HAP-1 (cell line): ENCODE measurements at regions not wholly inside any gene's neighbourhood (a gene's known extent, or its start where the extent isn't known, plus 50 kb on each side); places are given as distances from the start of the nearest gene placed in this dataset.

Experiments used
- DNase-seq, 2 experiments: peaks; one replicate each; pipeline ENCODE4 v3.0.0-alpha.2; 2016 to 2020; ENCODE audit warnings: low spot score in 2 of 2
- H3K27me3 ChIP-seq: fragments of 250-450 bp; sonication (Bioruptor Pico); 2 replicates; pipeline ENCODE4 v1.5.1; 2020; ENCODE audit warnings: low read depth, mild to moderate bottlenecking, moderate library complexity
- H3K36me3 ChIP-seq: fragments of 250-450 bp; sonication (Bioruptor Pico); replicated peaks from 2 replicates; pipeline ENCODE4 v1.5.1; 2020; ENCODE audit warnings: mild to moderate bottlenecking
- H3K4me1 ChIP-seq: fragments of 250-450 bp; sonication (Bioruptor Pico); 2 replicates; pipeline ENCODE4 v1.5.1; 2020; ENCODE audit warnings: mild to moderate bottlenecking
- H3K4me3 ChIP-seq: fragments of 250-450 bp; sonication (Bioruptor Pico); 2 replicates; pipeline ENCODE4 v1.5.1; 2020; ENCODE audit warnings: mild to moderate bottlenecking, moderate library complexity
- H3K9me3 ChIP-seq: fragments of 250-450 bp; sonication (Bioruptor Pico); 2 replicates; pipeline ENCODE4 v1.5.1; 2020; ENCODE audit warnings: mild to moderate bottlenecking, moderate library complexity
- in situ Hi-C: fragments of 300-500 bp; cut with MboI; formaldehyde crosslinking; loops from 3 replicates; pipeline ENCODE4 v1.14.3; 2020; ENCODE audit warnings: low sequenced_read_pairs, inconsistent platforms, mixed read lengths

GRCh38 chr2:139386401-139386800 is 606.2 kb upstream of the NXPH2 start:
- Histone ChIP-seq H3K27me3 (no peaks in the 10 kb centered on the region), H3K9me3 (no peaks in the 10 kb centered on the region), H3K36me3 (no peaks in the 10 kb centered on the region), H3K4me1 (peaks cover 6% of the 10 kb centered on the region), H3K4me3 (no peak overlapping the region)
- in situ Hi-C loops = no loop called here
- no peak for DNase-seq

- no peak for DNase-seq
- no peaks in the 10 kb centered on the region for H3K36me3 ChIP-seq
- no peaks in the 10 kb centered on the region for H3K27me3 ChIP-seq
- in situ Hi-C loops = no loop called here
- H3K9me3 ChIP-seq = no peaks in the 10 kb centered on the region
- peaks cover 6% of the 10 kb centered on the region for H3K4me1 ChIP-seq
- no peak overlapping the region for H3K4me3 ChIP-seq
Observed at GRCh38 chr2:139383532-139383931, 603.3 kb upstream of the NXPH2 start.

DNA sequence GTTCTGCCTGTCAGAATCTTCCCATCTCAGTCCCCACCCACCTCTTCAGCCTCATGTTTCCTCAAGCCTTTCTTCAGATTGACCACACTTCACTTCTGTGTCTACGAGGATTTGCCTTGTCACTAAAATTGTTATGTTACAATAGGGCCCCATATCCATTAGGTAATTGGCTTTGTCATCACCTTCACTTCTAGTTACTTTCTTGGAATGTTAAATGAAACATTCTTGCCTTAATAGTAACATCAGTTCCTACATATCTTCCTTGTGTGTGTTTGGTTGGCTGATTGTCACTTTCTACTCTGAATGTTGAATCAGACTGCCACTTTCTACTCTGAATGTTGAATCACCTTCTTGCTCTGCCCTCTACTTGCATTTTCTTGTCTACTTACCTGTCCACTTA is 599.9 kb upstream of the NXPH2 start:
- Histone ChIP-seq H3K27me3 (no peaks in the 10 kb centered on the region), H3K36me3 (no peaks in the 10 kb centered on the region), H3K9me3 (no peaks in the 10 kb centered on the region), H3K4me3 (no peak overlapping the region), H3K4me1 (peaks cover 6% of the 10 kb centered on the region)
- in situ Hi-C loops = no loop called here
- no peak for DNase-seq

- in situ Hi-C loops = no loop called here
- Histone ChIP-seq H3K9me3 (no peaks in the 10 kb centered on the region), H3K4me3 (no peak overlapping the region), H3K4me1 (peaks cover under 1% of the 10 kb centered on the region), H3K27me3 (no peaks in the 10 kb centered on the region), H3K36me3 (no peaks in the 10 kb centered on the region)
- no peak for DNase-seq
Observed at GRCh38 chr2:139378373-139378772, 598.2 kb upstream of the NXPH2 start.

GRCh38 chr2:139374296-139374850 is 594.2 kb upstream of the NXPH2 start:
- no peak for DNase-seq
- no peaks in the 10 kb centered on the region for H3K36me3 ChIP-seq
- in situ Hi-C loops = no loop called here
- H3K27me3 ChIP-seq = no peaks in the 10 kb centered on the region
- H3K4me1 ChIP-seq = no peaks in the 10 kb centered on the region
- no peaks in the 10 kb centered on the region for H3K9me3 ChIP-seq
- H3K4me3 ChIP-seq = no peak overlapping the region

GRCh38 chr2:139369423-139370409 is 589.5 kb upstream of the NXPH2 start:
- Histone ChIP-seq H3K9me3 (no peaks in the 10 kb centered on the region), H3K36me3 (no peaks in the 10 kb centered on the region), H3K4me3 (no peak overlapping the region), H3K27me3 (no peaks in the 10 kb centered on the region), H3K4me1 (peaks cover 3% of the 10 kb centered on the region; the same call in 1 of the 2 replicates)
- no peak for DNase-seq
- in situ Hi-C loops = no loop called here

- Histone ChIP-seq H3K9me3 (no peaks in the 10 kb centered on the region), H3K36me3 (no peaks in the 10 kb centered on the region), H3K4me3 (no peak overlapping the region), H3K27me3 (no peaks in the 10 kb centered on the region; the same call in 1 of the 2 replicates), H3K4me1 (peaks cover 3% of the 10 kb centered on the region; the same call in 1 of the 2 replicates)
- DNase-seq = no peak
- in situ Hi-C loops = no loop called here
Observed at GRCh38 chr2:139367416-139367815, 587.2 kb upstream of the NXPH2 start.

DNA sequence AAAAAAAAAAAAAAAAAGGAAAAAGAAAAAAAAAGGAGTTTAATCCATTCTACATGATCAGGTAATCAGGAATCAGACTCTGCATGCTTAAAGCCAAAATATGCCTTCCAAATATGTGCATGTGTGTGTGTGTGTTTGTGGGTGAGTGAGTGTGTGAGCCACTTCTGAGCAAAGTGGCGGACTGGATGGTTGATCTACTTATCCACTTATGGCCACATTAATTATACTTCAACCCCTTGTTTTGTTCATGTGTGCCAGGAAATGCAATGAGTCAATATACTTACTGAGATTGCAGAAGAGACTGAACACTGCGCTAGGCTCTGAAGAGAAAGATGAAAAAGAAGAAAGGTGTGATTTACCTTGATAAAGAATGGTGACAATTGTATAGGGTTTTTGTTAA is 586.5 kb upstream of the NXPH2 start:
- Histone ChIP-seq H3K4me1 (peaks cover 3% of the 10 kb centered on the region; the same call in 1 of the 2 replicates), H3K4me3 (no peak overlapping the region), H3K9me3 (no peaks in the 10 kb centered on the region), H3K36me3 (no peaks in the 10 kb centered on the region), H3K27me3 (no peaks in the 10 kb centered on the region; the same call in 1 of the 2 replicates)
- in situ Hi-C loops = no loop called here
- DNase-seq = no peak

DNA sequence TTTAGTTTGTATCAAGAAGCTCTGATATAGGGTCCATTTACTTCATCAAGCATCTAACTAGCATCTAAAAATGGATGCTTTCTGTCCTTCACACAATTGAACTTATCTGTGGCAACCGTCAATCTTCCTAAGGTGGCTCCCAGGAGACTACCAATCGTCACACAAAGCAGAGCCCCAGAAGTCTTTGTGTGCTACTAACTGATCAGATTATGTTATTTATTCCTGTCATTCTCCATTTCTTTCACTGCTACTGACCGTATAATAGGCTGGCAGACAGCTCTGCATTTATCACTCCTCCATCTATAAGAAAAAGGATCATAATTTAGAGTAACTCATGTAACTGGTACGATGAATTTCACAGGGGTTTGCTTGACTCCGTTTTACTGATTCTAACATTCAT is 585.0 kb upstream of the NXPH2 start:
- Histone ChIP-seq H3K9me3 (no peaks in the 10 kb centered on the region), H3K4me1 (peaks cover 3% of the 10 kb centered on the region; the same call in 1 of the 2 replicates), H3K36me3 (no peaks in the 10 kb centered on the region), H3K27me3 (no peaks in the 10 kb centered on the region; the same call in 1 of the 2 replicates), H3K4me3 (no peak overlapping the region)
- DNase-seq = no peak
- in situ Hi-C loops = no loop called here

GRCh38 chr2:139360654-139361053 is 580.5 kb upstream of the NXPH2 start:
- Histone ChIP-seq H3K9me3 (no peaks in the 10 kb centered on the region), H3K4me1 (peaks cover 3% of the 10 kb centered on the region; the same call in 1 of the 2 replicates), H3K36me3 (no peaks in the 10 kb centered on the region), H3K4me3 (no peak overlapping the region), H3K27me3 (no peaks in the 10 kb centered on the region; the same call in 1 of the 2 replicates)
- in situ Hi-C loops = no loop called here
- no peak for DNase-seq

GRCh38 chr2:139359818-139360217 is 579.6 kb upstream of the NXPH2 start:
- no peaks in the 10 kb centered on the region for H3K9me3 ChIP-seq
- no peaks in the 10 kb centered on the region; the same call in 1 of the 2 replicates for H3K27me3 ChIP-seq
- in situ Hi-C loops = no loop called here
- no peaks in the 10 kb centered on the region for H3K36me3 ChIP-seq
- no peak overlapping the region for H3K4me3 ChIP-seq
- no peak for DNase-seq
- H3K4me1 ChIP-seq = no peaks in the 10 kb centered on the region

DNA sequence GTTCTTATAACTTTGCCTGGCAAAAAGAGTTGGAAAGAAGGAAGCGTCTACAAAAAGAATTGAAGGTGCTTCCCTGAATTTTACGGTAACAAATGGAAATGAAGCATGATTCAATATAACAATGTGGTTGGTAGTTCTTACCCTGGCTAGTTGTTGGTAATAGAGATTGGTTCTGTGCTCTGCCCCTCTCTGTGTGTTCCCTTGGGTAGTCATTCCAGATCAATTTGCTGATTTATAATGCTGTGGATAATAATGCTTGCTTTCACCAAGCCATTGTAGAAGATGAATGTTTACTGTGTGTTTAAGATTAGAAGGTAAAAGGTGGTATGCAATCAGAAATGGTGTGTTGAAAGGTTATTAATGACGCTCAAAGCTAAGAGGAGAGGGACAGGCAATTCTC is 577.8 kb upstream of the NXPH2 start:
- in situ Hi-C loops = no loop called here
- Histone ChIP-seq H3K27me3 (no peaks in the 10 kb centered on the region), H3K4me3 (no peak overlapping the region), H3K9me3 (no peaks in the 10 kb centered on the region), H3K36me3 (no peaks in the 10 kb centered on the region), H3K4me1 (no peaks in the 10 kb centered on the region)
- DNase-seq = no peak

DNA sequence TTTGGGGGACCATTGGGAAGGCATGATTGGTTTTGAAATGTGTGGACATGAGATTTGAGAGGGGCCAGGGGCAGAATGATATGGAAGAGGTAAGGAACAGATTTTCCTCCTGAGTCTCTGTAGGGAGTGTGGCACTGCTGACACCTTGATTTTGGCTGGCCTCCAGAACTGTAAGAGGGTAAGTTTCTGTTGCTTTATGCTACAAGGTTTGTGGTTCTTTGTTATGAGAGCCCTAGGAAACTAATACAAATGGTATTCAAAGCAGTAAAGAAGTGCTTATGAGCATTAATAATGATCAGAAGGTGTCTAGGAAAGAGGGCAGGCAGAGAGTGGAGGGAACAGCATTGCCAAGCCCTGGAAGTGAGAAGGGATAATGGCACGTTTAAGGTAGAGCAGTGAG is 574.3 kb upstream of the NXPH2 start:
- no peak for DNase-seq
- Histone ChIP-seq H3K4me3 (no peak overlapping the region), H3K36me3 (no peaks in the 10 kb centered on the region), H3K4me1 (no peaks in the 10 kb centered on the region), H3K9me3 (no peaks in the 10 kb centered on the region), H3K27me3 (no peaks in the 10 kb centered on the region)
- in situ Hi-C loops = no loop called here

DNA sequence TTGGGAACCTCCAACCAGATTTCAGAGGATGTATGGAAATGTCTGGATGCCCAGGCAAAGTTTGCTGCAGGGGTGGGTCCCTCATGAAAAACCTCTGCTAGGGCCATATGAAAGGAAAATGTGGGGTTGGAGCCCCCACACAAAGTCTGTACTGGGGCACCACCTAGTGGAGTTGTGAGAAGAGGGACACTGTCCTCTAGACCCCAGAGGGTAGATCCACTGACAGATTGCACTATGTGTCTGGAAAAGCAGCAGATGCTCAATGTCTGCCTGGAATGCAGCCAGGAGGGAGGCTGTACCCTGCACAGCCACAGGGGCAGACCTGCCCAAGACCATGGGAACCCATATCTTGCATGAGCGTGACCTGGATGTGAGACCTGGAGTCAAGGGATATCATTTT is 573.7 kb upstream of the NXPH2 start:
- Histone ChIP-seq H3K27me3 (no peaks in the 10 kb centered on the region), H3K4me1 (no peaks in the 10 kb centered on the region), H3K4me3 (no peak overlapping the region), H3K36me3 (no peaks in the 10 kb centered on the region), H3K9me3 (no peaks in the 10 kb centered on the region)
- no peak for DNase-seq
- in situ Hi-C loops = no loop called here
